Right cardiac atrium (tissue), 5 donors: ENCODE measurements at regions not wholly inside any gene's neighbourhood (a gene's known extent, or its start where the extent isn't known, plus 50 kb on each side); places are given as distances from the start of the nearest gene placed in this dataset.
"Not testable (repeated sequence)": the region's sequence is repeated elsewhere in the genome, so short reads cannot be mapped to it uniquely, and the experiment has no call there.

ENCODE experiments used
- ATAC-seq, 2 donors: fragments of 200-7000 bp; cut with Tn5 transposase; one replicate each; pipeline versions ENCODE4 v1.8.0 to v1.9.1; 2020; ENCODE audit warnings: moderate library complexity in 2 of 2, mild to moderate bottlenecking in 1 of 2
- DNase-seq, 3 donors: peaks; one replicate each; pipeline ENCODE4 v3.0.0-alpha.2; 2020
- H3K27ac ChIP-seq: one replicate; pipeline ENCODE4 v1.5.1; 2013; ENCODE audit warnings: mild to moderate bottlenecking, low read length, control low read depth, moderate library complexity
- H3K27me3 ChIP-seq: one replicate; pipeline ENCODE4 v1.6.1; 2013; ENCODE audit not compliant: control insufficient read depth, insufficient read depth
- H3K4me1 ChIP-seq: one replicate; pipeline ENCODE4 v1.6.1; 2013; ENCODE audit warnings: low read length; ENCODE audit not compliant: control insufficient read depth, insufficient read depth
- H3K4me3 ChIP-seq: one replicate; pipeline ENCODE4 v1.5.1; 2013; ENCODE audit warnings: low read length, control low read depth
- H3K9me3 ChIP-seq: one replicate; pipeline ENCODE4 v1.6.1; 2013; ENCODE audit warnings: low read length; ENCODE audit not compliant: control insufficient read depth
- WGBS: extraction: QIAGEN DNeasy Blood & Tissue Kit; methylation state at CpG from one replicate; pipeline ENCODE4 v1.1.7; 2013; 5-methylcytosine and 5-hydroxymethylcytosine counted together
- intact Hi-C, 4 donors: fragments of 100-400 bp; cut with DNase I; formaldehyde crosslinking; loops; one replicate each; pipeline versions ENCODE4 v1.11.0 to v1.14.0; 2022 to 2023
- donor health status: healthy with polysubstance abuse.
- donor health status: DM: no; HTN: yes; CAD: no.
- donor health status: DM: no; HTN: no; CAD: no.
- donor health status: DM: no; HTN: yes; CAD: no; lungs with severe emphysema.
- donor health status: DM: yes; HTN: yes; CAD: no.

GRCh38 chr16:18725321-18725720, 64.8 kb downstream of the RPS15A start:
- 76% methylated on average over 6 of the region's 6 CpGs for WGBS
- H3K4me3 ChIP-seq, DNase-seq, H3K27ac ChIP-seq, H3K9me3 ChIP-seq, intact Hi-C loops, H3K4me1 ChIP-seq, ATAC-seq, H3K27me3 ChIP-seq: not testable (repeated sequence)

GRCh38 chr16:18719978-18720377, 70.2 kb downstream of the RPS15A start:
- H3K27ac ChIP-seq, H3K27me3 ChIP-seq, ATAC-seq, H3K4me1 ChIP-seq, H3K9me3 ChIP-seq, intact Hi-C loops, H3K4me3 ChIP-seq: not testable (repeated sequence)
- WGBS, result 64% methylated on average over 6 of the region's 6 CpGs
- peak in 1 of 3 donors; percentile 30 for DNase-seq

DNA sequence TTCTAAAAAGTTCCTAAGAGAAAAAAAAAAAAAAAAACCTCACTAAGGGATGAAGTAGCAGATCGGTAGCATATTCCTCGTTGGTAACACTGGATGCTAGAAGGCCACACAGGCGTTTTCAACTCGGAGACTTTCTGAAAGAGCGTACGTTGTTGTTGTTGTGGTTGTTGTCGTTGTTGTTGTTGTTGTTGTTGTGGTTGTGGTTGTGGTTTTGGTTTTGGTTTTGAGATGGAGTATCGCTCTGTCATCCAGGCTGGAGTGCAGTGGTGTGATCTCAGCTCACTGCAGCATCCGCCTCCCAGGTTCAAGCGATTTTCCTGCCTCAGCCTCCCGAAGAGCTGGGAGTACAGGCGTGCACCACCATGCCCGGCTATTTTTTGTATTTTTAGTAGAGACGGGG, 77.6 kb downstream of the RPS15A start:
- H3K4me1 ChIP-seq, H3K27ac ChIP-seq, H3K27me3 ChIP-seq, DNase-seq, H3K9me3 ChIP-seq, ATAC-seq, intact Hi-C loops, H3K4me3 ChIP-seq: not testable (repeated sequence)
- 97% methylated on average over 10 of the region's 14 CpGs for WGBS

- H3K4me1 ChIP-seq, ATAC-seq, DNase-seq, H3K27ac ChIP-seq, intact Hi-C loops, H3K27me3 ChIP-seq, H3K9me3 ChIP-seq, H3K4me3 ChIP-seq: not testable (repeated sequence)
- WGBS, result 64% methylated on average over 1 of the region's 4 CpGs
Observed at GRCh38 chr16:18710659-18711058, 79.5 kb downstream of the RPS15A start.

DNA sequence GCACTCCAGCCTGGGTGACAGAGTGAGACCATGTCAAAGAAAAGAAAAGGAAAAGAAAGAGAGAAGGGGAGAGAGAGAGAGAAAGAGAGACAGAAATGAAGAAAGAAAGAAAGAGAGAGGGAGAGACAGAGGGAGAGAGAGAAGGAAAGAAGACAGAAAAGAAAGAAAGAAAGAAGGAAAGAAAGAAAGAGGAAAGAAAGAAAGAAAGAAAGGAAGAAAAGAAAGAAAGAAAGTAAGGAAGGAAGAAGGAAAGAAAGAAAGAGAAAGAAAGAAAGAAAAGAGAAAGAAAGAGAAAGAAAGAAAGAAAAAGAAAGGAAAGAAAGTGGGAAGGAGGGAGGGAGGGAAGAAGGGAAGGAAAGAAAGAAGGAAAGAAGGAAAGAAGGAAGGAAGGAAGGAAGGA, 88.9 kb downstream of the RPS15A start:
- DNase-seq, H3K27ac ChIP-seq, H3K4me1 ChIP-seq, ATAC-seq, intact Hi-C loops, H3K27me3 ChIP-seq, H3K4me3 ChIP-seq, H3K9me3 ChIP-seq: not testable (repeated sequence)

DNA sequence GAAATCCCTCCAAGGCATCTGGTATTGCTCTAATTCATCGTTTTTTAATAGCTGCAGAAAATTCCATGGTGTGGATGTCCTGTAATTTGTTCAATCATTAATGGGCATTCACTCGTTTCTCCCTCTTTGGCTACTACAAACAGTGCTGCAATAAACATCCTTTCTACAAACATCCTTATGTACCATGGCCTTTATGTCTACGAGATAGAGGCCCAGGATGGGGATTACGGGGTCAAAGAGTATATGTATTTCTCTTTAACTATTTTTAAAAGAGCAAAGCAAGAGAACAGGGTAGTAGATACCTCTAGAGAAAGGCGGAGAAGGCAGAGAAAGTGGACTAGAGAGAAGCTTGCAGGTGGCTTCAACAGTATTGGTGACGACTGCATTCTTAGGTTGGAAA, 94.1 kb downstream of the RPS15A start:
- not testable (repeated sequence) for ATAC-seq, DNase-seq

DNA sequence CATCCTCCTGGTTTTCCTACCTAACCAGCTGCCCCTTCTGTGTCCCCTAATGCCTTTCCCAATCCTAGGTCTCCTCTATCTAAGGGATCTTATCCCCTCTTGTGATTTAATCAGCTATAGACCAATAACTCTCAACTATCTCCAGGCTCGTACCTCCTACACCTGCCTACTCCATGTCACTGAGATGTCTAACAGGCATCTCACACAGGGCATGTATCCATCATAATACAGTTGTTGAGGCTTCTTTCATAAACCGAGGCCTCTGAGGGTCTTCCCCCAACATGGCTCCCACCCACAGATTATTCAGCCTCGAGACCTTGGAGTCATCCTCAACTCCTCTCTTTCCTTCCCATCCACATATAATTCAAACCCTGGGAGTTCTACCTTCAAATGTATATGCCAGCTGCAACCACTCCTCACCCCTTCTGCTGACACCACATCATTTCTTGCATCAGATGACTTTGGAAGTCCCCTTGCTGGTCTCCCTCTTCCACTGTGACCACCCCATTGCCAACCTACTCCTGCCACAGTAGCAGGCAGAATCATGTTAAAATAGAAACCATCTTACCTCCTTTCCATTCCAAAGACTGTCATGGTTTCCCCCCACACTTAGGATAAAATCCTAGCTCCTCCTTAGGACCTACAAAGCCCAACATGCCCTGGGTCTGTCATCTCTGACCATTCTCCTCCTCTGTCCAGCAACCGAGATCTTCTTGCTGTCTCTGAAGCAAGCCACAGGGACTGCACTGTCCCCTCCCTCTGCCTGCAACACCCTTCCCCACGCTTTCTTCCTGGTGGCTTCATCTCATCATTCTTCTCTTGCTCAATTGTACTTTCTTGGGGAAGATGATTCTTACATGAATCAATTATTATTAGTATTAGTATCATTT, 103.8 kb downstream of the RPS15A start:
- intact Hi-C loops, H3K27me3 ChIP-seq, DNase-seq, H3K27ac ChIP-seq, H3K4me3 ChIP-seq, H3K4me1 ChIP-seq, ATAC-seq, H3K9me3 ChIP-seq: not testable (repeated sequence)
- WGBS, result no CpG with 5 or more reads among the region's 5 CpGs

More for the DNA sequence above, 94.1 kb downstream of the RPS15A start:
- H3K9me3 ChIP-seq, H3K27ac ChIP-seq, H3K4me3 ChIP-seq, H3K4me1 ChIP-seq, H3K27me3 ChIP-seq, intact Hi-C loops: not testable (repeated sequence)
- WGBS, result 56% methylated on average over 5 of the region's 6 CpGs

DNA sequence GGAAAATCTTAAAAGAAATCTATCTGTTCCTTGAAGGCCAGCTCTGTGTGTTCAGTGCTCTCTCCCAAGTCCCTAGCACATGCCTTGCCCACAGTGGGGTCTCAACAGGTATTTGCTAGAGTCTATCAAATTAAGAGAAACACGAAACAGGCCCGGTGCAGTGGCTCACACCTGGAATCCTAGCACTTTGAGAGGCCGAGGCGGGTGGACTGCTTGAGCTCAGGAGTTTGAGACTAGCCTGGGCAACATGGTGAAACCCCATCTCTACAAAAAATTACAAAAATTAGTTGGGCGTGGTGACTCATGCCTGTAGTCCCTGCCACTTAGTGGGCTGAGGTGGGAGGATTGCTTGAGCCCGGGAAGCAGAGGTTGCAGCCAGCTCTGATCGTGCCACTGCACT, 83.9 kb upstream of the NOMO2 start:
- H3K4me3 ChIP-seq, H3K9me3 ChIP-seq, H3K4me1 ChIP-seq, H3K27ac ChIP-seq, ATAC-seq, H3K27me3 ChIP-seq, intact Hi-C loops: not testable (repeated sequence)
- 85% methylated on average over 4 of the region's 7 CpGs for WGBS
- peak in 1 of 3 donors; percentile 31 for DNase-seq

GRCh38 chr16:18636928-18637327, 75.0 kb upstream of the NOMO2 start:
- no CpG with 5 or more reads among the region's 4 CpGs for WGBS
- intact Hi-C loops, H3K27me3 ChIP-seq, H3K4me1 ChIP-seq, ATAC-seq, H3K9me3 ChIP-seq, DNase-seq, H3K27ac ChIP-seq, H3K4me3 ChIP-seq: not testable (repeated sequence)

- H3K4me3 ChIP-seq, H3K27ac ChIP-seq, H3K4me1 ChIP-seq, ATAC-seq, H3K27me3 ChIP-seq, intact Hi-C loops, H3K9me3 ChIP-seq, DNase-seq: not testable (repeated sequence)
- 80% methylated on average over 1 of the region's 5 CpGs for WGBS
Observed at GRCh38 chr16:18636148-18636547, 74.3 kb upstream of the NOMO2 start.

GRCh38 chr16:18634981-18635380, 73.1 kb upstream of the NOMO2 start:
- H3K4me3 ChIP-seq, DNase-seq, H3K9me3 ChIP-seq, H3K4me1 ChIP-seq, ATAC-seq, H3K27me3 ChIP-seq, H3K27ac ChIP-seq, intact Hi-C loops: not testable (repeated sequence)
- WGBS, result no CpG with 5 or more reads among the region's 2 CpGs
